ENCODE measurements at regions not wholly inside any gene's neighbourhood (a gene's known extent, or its start where the extent isn't known, plus 50 kb on each side); places are given as distances from the start of the nearest gene placed in this dataset.

- no peak overlapping the region for H3K4me3 ChIP-seq (ENCODE audit: low read depth, low read length)
- TF ChIP-seq CTCF (IDR thresholded peaks at IDR 0.05; ENCODE audit: low read depth, low read length, missing control alignments): no peak
- DNase-seq (ENCODE audit: low read depth): no peak
- in situ Hi-C loops (cut with HindIII; ENCODE audit: low sequenced_read_pairs): no loop called here
Measured at GRCh38 chr12:67589078-67589477, 59.5 kb upstream of the DYRK2 start.

GRCh38 chr12:67590149-67590790, 58.3 kb upstream of the DYRK2 start:
- no peak overlapping the region for H3K4me3 ChIP-seq (ENCODE audit: low read depth, low read length)
- in situ Hi-C loops (cut with HindIII; ENCODE audit: low sequenced_read_pairs): no loop called here
- TF ChIP-seq CTCF (IDR thresholded peaks at IDR 0.05; ENCODE audit: low read depth, low read length, missing control alignments): no peak
- no peak for DNase-seq (ENCODE audit: low read depth)

GRCh38 chr12:67592228-67593011, 56.1 kb upstream of the DYRK2 start:
- no peak overlapping the region for H3K4me3 ChIP-seq (ENCODE audit: low read depth, low read length)
- DNase-seq (ENCODE audit: low read depth): peak; percentile 79
- no peak for TF ChIP-seq CTCF (IDR thresholded peaks at IDR 0.05; ENCODE audit: low read depth, low read length, missing control alignments)
- in situ Hi-C loops (cut with HindIII; ENCODE audit: low sequenced_read_pairs): no loop called here

- DNase-seq (ENCODE audit: low read depth): no peak
- H3K4me3 ChIP-seq (ENCODE audit: low read depth, low read length): no peak overlapping the region
- no peak for TF ChIP-seq CTCF (IDR thresholded peaks at IDR 0.05; ENCODE audit: low read depth, low read length, missing control alignments)
- in situ Hi-C loops (cut with HindIII; ENCODE audit: low sequenced_read_pairs): no loop called here
Measured at GRCh38 chr12:67593041-67593440, 55.5 kb upstream of the DYRK2 start.

- in situ Hi-C loops (cut with HindIII; ENCODE audit: low sequenced_read_pairs): no loop called here
- TF ChIP-seq CTCF (IDR thresholded peaks at IDR 0.05; ENCODE audit: low read depth, low read length, missing control alignments): no peak
- H3K4me3 ChIP-seq (ENCODE audit: low read depth, low read length): no peak overlapping the region
- DNase-seq (ENCODE audit: low read depth): no peak
Measured at GRCh38 chr12:67593461-67594330, 54.8 kb upstream of the DYRK2 start.

GRCh38 chr12:67594888-67595287, 53.7 kb upstream of the DYRK2 start:
- in situ Hi-C loops (cut with HindIII; ENCODE audit: low sequenced_read_pairs): no loop called here
- no peak overlapping the region for H3K4me3 ChIP-seq (ENCODE audit: low read depth, low read length)
- TF ChIP-seq CTCF (IDR thresholded peaks at IDR 0.05; ENCODE audit: low read depth, low read length, missing control alignments): no peak
- no peak for DNase-seq (ENCODE audit: low read depth)

All from astrocyte of the cerebellum (primary cell).